GM11168 (cell line): ENCODE measurements at regions not wholly inside any gene's neighbourhood (a gene's known extent, or its start where the extent isn't known, plus 50 kb on each side); places are given as distances from the start of the nearest gene placed in this dataset.

Experiments
- in situ Hi-C: fragments of 300-500 bp; cut with MboI; formaldehyde crosslinking; loops from one replicate; pipeline ENCODE4 v1.12.0; 2022; ENCODE audit warnings: low sequenced_read_pairs; ENCODE audit not compliant: unreplicated experiment

DNA sequence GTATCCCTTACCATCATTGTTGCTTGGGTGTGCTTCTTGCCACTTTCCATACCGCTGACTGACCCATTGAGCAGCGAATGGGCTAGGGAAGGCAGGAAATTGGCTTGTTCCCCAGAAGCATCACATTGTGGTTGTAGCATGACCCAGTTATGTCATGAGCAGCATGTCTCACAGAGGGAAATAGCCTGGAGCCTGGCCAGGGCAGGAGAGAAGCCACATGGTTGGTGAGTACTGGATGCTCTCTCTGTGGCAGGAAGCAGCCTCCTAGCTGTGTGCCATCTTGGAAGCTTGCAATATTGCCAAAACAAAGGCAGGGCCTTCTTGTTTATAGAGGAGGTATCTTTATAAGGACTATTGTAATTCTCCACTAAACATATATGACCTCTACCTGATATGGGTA is 482.6 kb downstream of the PIK3C3 start:
- in situ Hi-C loops = no loop called here

- in situ Hi-C loops = no loop called here
Observed at GRCh38 chr18:42442656-42443055, 487.6 kb downstream of the PIK3C3 start.

DNA sequence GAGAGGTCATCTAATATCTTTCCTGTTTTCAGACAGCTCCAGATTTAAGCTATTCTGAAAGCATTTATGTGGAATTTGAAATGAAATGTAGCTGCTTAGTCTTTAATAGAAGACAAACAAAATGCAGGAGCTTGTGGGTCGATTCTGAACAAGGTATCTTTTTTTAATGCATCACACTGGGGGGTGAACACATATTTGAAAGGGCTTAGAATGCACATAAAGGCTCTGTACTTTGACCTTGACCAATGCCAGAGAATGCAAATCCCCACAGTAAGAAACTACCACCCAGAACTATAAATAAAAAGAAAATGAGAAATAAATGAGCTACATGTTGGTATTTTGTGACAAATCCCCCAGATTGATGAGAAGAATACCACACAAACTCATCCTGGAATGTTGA is 489.3 kb downstream of the PIK3C3 start:
- in situ Hi-C loops = no loop called here

DNA sequence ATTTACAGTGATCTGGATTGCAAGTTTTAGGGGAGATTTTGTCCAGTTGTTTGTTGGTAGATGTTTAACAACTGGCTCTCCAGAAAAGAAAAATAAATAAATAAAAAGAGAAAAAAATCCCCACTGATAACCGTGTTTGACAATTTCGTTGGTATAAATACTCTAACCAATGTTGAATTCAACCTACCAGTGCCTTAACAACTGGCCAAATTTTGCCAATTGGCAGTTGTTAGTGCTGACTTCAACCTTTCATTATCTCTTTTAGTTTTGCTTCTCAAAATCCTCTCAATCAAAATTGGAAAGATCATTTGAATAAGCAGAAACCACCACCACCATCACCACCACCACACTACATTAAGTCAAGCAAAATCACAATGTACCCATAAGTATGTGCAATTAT is 490.3 kb downstream of the PIK3C3 start:
- in situ Hi-C loops = no loop called here

DNA sequence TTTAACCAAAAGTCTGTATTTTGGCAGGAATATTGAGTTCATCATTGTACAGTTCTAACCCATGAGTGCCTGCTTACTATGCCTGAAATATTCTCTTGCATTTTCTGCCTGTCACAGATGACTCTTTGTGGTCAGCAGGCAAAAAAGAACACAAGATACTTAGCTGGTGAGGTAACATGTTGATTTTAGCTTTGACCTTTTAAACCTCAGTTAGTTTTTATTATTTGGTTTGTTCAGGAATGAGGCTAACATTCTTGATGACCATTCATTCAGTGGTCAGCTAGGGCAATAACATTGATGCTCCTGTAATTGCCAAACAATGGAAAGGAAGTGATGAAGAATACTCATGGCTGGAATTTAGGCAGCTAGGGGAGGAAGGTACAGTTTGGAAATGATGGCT is 491.2 kb downstream of the PIK3C3 start:
- in situ Hi-C loops = no loop called here

GRCh38 chr18:42447688-42448087 is 492.7 kb downstream of the PIK3C3 start:
- in situ Hi-C loops = no loop called here

DNA sequence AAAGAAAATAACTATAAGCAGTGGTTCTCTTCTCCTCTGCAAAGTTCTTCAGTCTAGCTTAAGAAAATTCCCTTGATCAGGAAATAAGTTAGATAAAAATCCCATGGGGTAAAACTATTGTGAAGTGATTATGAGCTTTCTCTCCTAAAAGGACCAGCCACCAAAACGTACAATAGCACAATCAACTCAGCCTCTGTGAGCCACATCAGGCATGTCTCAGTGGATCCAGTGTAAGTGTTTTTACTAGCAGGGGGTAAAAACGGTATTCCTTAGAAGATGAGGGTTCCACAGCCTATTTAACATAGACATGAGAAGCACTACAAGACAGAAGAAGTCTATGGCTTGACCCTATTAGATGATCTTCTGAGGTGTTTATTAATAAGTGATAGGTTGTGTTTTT is 503.2 kb downstream of the PIK3C3 start:
- in situ Hi-C loops = no loop called here

DNA sequence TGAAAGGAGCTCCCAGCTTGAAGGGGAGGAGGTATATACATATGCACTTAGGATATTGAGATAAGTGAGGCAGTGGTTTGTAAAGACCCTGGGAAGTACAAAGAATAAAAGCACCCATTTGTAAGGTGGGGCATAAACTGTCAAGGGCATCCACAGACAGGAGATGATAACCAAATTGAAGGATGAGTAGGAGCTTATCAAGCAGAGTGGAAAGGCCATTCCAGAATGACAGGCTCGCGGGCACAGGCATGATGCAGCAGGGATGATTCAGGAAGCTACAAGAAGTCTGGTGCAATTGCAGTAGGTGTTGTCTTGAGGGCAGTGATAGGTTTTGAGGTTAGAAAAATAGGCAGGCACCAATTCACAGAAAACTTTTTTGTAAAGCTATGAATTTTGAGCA is 504.8 kb downstream of the PIK3C3 start:
- in situ Hi-C loops = no loop called here

DNA sequence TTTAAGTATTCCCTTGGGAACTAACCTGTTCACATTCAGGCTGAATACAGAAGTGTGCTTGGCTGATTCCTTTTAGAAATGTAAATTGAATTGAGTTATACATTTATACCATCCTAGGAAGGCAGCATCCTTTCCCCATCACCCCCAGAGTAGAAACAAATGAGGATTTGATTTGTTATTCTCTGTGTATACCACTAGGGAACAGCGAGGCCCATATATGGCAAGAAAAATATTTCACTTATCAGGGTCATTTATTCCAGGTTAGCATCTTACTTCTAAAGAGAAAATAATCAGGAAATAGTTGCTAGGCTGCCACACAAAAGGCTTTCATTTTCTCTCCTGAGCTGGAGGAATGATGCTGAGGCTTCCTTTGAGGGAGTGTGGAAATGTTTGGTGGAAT is 516.9 kb downstream of the PIK3C3 start:
- in situ Hi-C loops = no loop called here

GRCh38 chr18:42473611-42474010 is 518.6 kb downstream of the PIK3C3 start:
- in situ Hi-C loops = no loop called here

DNA sequence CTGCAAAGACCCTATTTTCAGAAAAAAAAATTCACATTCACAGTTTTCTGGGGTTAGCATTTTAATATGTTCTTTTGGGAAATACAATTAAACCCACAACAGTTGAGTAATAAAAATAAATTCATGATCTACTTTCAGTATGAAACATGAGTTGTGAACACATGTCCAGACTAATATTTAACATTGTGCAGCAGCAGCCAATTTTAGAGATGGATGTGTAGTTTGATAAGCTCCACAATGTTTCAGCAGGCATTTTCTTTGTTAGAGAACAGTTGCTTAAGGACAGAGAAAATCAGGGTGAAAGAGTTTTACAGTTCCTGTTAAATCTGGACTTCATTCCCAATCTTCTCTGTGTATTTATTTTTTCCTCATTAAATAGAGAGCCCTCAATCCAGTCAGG is 519.5 kb downstream of the PIK3C3 start:
- in situ Hi-C loops = no loop called here

GRCh38 chr18:42475157-42475556 is 520.1 kb downstream of the PIK3C3 start:
- in situ Hi-C loops = no loop called here

- in situ Hi-C loops = no loop called here
Observed at GRCh38 chr18:42477267-42477666, 522.2 kb downstream of the PIK3C3 start.

GRCh38 chr18:42480441-42480840 is 525.4 kb downstream of the PIK3C3 start:
- in situ Hi-C loops = no loop called here

- in situ Hi-C loops = no loop called here
Observed at GRCh38 chr18:42484648-42485047, 529.6 kb downstream of the PIK3C3 start.

GRCh38 chr18:42486271-42486670 is 531.2 kb downstream of the PIK3C3 start:
- in situ Hi-C loops = no loop called here

- in situ Hi-C loops = no loop called here
Observed at GRCh38 chr18:42508683-42509296, 553.8 kb downstream of the PIK3C3 start.

DNA sequence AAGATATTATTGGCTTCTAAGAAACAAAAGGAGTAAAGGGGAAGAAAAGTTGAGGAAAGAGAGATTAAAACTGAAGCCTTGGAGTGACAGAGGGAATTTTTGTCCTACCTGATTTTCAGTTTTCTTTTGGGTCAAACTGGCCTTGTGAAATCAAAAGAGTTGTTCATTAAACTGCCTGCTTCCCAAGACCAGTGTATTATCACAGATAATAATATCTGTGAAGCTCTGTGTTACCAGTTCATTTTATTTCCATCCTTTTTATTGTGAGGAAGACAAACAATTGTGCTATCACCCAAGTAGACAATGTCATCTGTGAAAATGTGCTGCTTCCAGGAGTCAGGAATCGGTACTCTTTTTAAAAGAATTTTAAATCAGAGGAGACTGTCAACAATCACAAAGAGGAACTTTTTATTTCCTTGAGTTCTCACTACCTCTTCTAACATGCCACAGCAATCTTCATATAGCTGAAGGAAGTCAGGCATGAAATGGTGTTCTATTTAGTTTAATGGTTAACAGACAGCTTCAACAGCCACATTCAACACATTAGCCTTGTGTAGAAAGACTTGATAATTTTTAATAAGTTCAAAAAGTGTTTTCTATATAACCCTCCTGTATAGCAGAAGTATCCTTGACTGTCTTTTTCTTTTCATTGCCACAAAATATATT is 554.8 kb downstream of the PIK3C3 start:
- in situ Hi-C loops = no loop called here

DNA sequence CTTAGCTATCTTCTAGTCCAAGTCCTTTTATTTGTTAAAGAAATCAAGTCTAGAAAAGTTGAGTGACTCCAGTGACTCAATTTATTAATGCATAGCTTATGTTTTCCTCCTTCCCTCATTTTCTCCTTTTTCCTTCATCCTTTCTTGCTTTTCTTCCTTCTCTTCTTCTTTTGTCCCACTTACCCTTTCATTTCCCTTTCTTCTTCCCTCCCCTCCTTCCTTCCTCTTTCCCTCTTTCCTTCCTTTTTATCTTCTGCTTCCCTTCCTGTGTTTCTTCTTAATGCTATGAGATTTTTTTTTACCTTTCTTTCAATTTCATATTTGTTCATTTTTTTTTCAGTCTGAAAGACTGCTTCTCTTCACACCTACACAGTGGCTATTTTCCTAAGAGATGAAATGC is 555.5 kb downstream of the PIK3C3 start:
- in situ Hi-C loops = no loop called here

GRCh38 chr18:42513441-42513840 is 558.4 kb downstream of the PIK3C3 start:
- in situ Hi-C loops = no loop called here

DNA sequence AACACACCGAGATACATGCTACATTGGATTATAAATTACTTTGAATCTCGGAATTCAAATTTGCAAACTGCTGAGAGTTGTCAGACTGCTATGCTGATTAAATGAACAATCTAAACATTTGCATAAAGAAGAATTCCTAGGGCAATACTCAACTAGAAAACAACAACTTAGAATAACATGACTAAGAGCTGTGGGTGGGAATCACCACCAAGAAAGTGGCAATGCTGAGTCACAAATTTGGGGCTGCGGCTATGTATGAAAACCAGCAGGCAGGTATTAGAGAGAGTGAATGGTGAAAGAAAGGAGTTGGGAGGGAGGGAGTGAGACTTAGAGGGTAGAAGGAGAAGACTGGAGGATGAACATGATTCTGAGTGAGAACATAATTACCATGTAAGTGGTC is 559.5 kb downstream of the PIK3C3 start:
- in situ Hi-C loops = no loop called here

GRCh38 chr18:42517896-42518295 is 562.9 kb downstream of the PIK3C3 start:
- in situ Hi-C loops = no loop called here
